SK-N-SH treated with all-trans-retinoic acid at 6 μM for 48 hours (cell line): ENCODE measurements at regions not wholly inside any gene's neighbourhood (a gene's known extent, or its start where the extent isn't known, plus 50 kb on each side); places are given as distances from the start of the nearest gene placed in this dataset.

Experiments
- ARNTL ChIP-seq: fragments of 450-650 bp; formaldehyde crosslinking; IDR thresholded peaks from 2 replicates; pipeline ENCODE4 v1.5.0; 2020; ENCODE audit warnings: low read depth, mild to moderate bottlenecking, moderate library complexity, borderline replicate concordance
- GLIS3 ChIP-seq: fragments of 250-450 bp; sonication (Bioruptor Pico); IDR thresholded peaks from 2 replicates; pipeline ENCODE4 v1.5.0; 2020; ENCODE audit warnings: mild to moderate bottlenecking, moderate library complexity
- PATZ1 ChIP-seq: fragments of 250-450 bp; sonication (Bioruptor Pico); IDR thresholded peaks from 2 replicates; pipeline ENCODE4 v1.8.0; 2020; ENCODE audit warnings: mild to moderate bottlenecking, moderate library complexity, borderline replicate concordance
- POU6F1 ChIP-seq: fragments of 250-450 bp; sonication (Bioruptor Pico); IDR thresholded peaks from 2 replicates; pipeline ENCODE4 v1.8.0; 2021; ENCODE audit warnings: low read depth, mild to moderate bottlenecking, moderate library complexity, borderline replicate concordance
- PPARA ChIP-seq: fragments of 250-450 bp; sonication (Bioruptor Pico); IDR thresholded peaks from 2 replicates; pipeline ENCODE4 v1.5.0; 2020; ENCODE audit warnings: mild to moderate bottlenecking, borderline replicate concordance
- RARB ChIP-seq: fragments of 250-450 bp; sonication (Bioruptor Pico); IDR thresholded peaks from 2 replicates; pipeline ENCODE4 v1.8.0; 2021; ENCODE audit warnings: mild to moderate bottlenecking, moderate library complexity
- SNAI2 ChIP-seq: fragments of 250-450 bp; sonication (Bioruptor Pico); IDR thresholded peaks from 2 replicates; pipeline ENCODE4 v1.5.0; 2020; ENCODE audit warnings: mild to moderate bottlenecking, moderate library complexity
- TOX ChIP-seq: fragments of 250-450 bp; sonication (Bioruptor Pico); IDR thresholded peaks from 2 replicates; pipeline ENCODE4 v1.8.0; 2021; ENCODE audit warnings: mild to moderate bottlenecking, moderate library complexity, borderline replicate concordance
- TSHZ2 ChIP-seq: fragments of 250-450 bp; sonication (Bioruptor Pico); IDR thresholded peaks from 2 replicates; pipeline ENCODE4 v1.5.0; 2020; ENCODE audit warnings: mild to moderate bottlenecking, moderate library complexity
- ZFP3 ChIP-seq: fragments of 250-450 bp; sonication (Bioruptor Pico); IDR thresholded peaks from 2 replicates; pipeline ENCODE4 v1.5.0; 2020; ENCODE audit warnings: mild to moderate bottlenecking, moderate library complexity
- ZNF565 ChIP-seq: fragments of 450-650 bp; formaldehyde crosslinking; conservative IDR thresholded peaks from 2 replicates; pipeline ENCODE4 v1.5.0; 2020; ENCODE audit warnings: low read depth, mild to moderate bottlenecking, moderate library complexity
- ZNF70 ChIP-seq: fragments of 450-650 bp; formaldehyde crosslinking; IDR thresholded peaks from 2 replicates; pipeline ENCODE4 v1.5.0; 2020; ENCODE audit warnings: mild to moderate bottlenecking, moderate library complexity
- ZNF8 ChIP-seq: fragments of 450-650 bp; formaldehyde crosslinking; IDR thresholded peaks from 2 replicates; pipeline ENCODE4 v1.5.0; 2020; ENCODE audit warnings: mild to moderate bottlenecking, moderate library complexity
- TF ChIP-seq, protein P1 (sequence below): fragments of 250-450 bp; sonication (Bioruptor Pico); IDR thresholded peaks from 2 replicates; pipeline ENCODE4 v1.5.1; 2020; ENCODE audit warnings: low read depth, mild to moderate bottlenecking, moderate library complexity

DNA sequence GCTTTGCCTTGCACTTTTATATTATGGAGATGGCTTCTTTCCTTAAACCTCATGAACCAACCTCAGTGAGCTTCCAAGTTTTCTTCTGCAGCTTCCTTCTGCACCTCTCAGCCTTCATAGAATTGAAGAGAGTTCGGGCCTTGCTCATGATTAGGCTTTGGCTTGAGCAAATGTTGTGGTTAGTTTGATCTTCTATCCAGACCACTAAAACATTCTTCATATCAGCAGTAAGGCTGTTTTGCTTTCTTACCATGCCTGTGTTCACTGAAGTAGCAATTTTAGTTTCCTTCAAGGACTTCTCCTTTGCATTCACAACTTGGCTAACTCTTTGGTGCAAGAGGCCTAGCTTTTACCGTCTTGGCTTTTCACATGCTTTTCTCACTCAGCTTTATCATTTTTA lies 125.4 kb downstream of the SNAPC1 start:
- TF ChIP-seq ZNF70 (CRISPR knock-in tag), result no peak
- TF ChIP-seq ARNTL, result no peak
- no peak for TF ChIP-seq POU6F1 (CRISPR knock-in tag)
- TF ChIP-seq GLIS3, result no peak
- no peak for TF ChIP-seq PPARA (CRISPR knock-in tag)
- TF ChIP-seq TSHZ2 (CRISPR knock-in tag), result no peak
- no peak for TF ChIP-seq RARB (CRISPR knock-in tag)
- TF ChIP-seq PATZ1, result no peak
- no peak for TF ChIP-seq SNAI2 (CRISPR knock-in tag)
- TF ChIP-seq ZNF8 (CRISPR knock-in tag), result no peak
- TF ChIP-seq TOX, result no peak
- TF ChIP-seq, protein P1, sequence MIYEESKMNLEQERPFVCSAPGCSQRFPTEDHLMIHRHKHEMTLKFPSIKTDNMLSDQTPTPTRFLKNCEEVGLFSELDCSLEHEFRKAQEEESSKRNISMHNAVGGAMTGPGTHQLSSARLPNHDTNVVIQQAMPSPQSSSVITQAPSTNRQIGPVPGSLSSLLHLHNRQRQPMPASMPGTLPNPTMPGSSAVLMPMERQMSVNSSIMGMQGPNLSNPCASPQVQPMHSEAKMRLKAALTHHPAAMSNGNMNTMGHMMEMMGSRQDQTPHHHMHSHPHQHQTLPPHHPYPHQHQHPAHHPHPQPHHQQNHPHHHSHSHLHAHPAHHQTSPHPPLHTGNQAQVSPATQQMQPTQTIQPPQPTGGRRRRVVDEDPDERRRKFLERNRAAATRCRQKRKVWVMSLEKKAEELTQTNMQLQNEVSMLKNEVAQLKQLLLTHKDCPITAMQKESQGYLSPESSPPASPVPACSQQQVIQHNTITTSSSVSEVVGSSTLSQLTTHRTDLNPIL (CRISPR knock-in tag), result no peak
- TF ChIP-seq ZNF565 (CRISPR knock-in tag), result no peak
- no peak for TF ChIP-seq ZFP3 (CRISPR knock-in tag)
